ENCODE measurements at regions not wholly inside any gene's neighbourhood (a gene's known extent, or its start where the extent isn't known, plus 50 kb on each side); places are given as distances from the start of the nearest gene placed in this dataset.

DNA sequence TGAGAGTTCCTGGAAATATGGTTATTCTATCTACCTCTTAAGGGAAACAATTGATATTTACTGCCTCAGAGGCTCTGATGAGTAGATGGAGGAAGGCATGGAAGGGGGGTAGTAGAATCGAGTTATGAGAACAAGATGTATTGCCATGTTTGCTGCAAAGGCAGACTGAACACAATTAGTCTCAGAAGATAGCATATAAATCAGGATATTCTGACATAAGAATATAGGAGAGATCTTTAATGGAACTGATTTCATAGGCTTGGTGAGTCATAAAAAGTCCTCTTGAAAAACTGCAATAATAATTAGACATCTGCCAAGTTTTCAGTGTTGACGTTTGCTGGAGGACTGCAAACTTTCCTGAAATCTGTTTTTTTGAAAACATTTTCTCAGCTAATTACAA lies 636.1 kb downstream of the TMTC2 start:
- Histone ChIP-seq H3K4me2 (ENCODE audit: control insufficient read depth, extremely low read depth, insufficient read depth, low read depth, low read length) (no peak overlapping the region), H3K36me3 (ENCODE audit: control insufficient read depth in 2 of 2, extremely low read depth in 1 of 2, insufficient read depth in 2 of 2, low read length in 2 of 2) (no peaks in the 10 kb centered on the region), H3K9me3 (ENCODE audit: control insufficient read depth, low read depth, low read length) (no peaks in the 10 kb centered on the region), H3K9me1 (ENCODE audit: control insufficient read depth, extremely low read depth, insufficient read depth, low read length) (no peaks in the 10 kb centered on the region), H2AFZ (ENCODE audit: control insufficient read depth, low read length) (no peak overlapping the region), H3K27me3 (ENCODE audit: control insufficient read depth, extremely low read depth, insufficient read depth, low read length) (no peaks in the 10 kb centered on the region), H3K79me2 (ENCODE audit: control insufficient read depth, insufficient read depth, low read length) (no peaks in the 10 kb centered on the region), H3K4me1 (ENCODE audit: control insufficient read depth, extremely low read depth, insufficient read depth, low read length) (no peaks in the 10 kb centered on the region), H3K9ac (ENCODE audit: control insufficient read depth, extremely low read depth, insufficient read depth, low read length) (no peak overlapping the region), H3K27ac (ENCODE audit: control insufficient read depth, insufficient read depth, low read length) (no peak overlapping the region), H4K20me1 (ENCODE audit: control insufficient read depth, extremely low read depth, insufficient read depth, low read length) (no peaks in the 10 kb centered on the region), H3K4me3 (ENCODE audit: control insufficient read depth in 2 of 3, extremely low read depth in 1 of 3, insufficient read depth in 2 of 3, low read depth in 1 of 3, low read length in 3 of 3) (no peak overlapping the region)
- dilution Hi-C loops (cut with MboI; ENCODE audit: extremely low pct_ligation_motif_present, low sequenced_read_pairs), result no loop called here
- DNase-seq (ENCODE audit: low read depth, low spot score), result no peak
- no peak for FAIRE-seq
- no peak for TF ChIP-seq EZH2 (IDR thresholded peaks at IDR 0.05; ENCODE audit: low read length)
- TF ChIP-seq, protein P1, sequence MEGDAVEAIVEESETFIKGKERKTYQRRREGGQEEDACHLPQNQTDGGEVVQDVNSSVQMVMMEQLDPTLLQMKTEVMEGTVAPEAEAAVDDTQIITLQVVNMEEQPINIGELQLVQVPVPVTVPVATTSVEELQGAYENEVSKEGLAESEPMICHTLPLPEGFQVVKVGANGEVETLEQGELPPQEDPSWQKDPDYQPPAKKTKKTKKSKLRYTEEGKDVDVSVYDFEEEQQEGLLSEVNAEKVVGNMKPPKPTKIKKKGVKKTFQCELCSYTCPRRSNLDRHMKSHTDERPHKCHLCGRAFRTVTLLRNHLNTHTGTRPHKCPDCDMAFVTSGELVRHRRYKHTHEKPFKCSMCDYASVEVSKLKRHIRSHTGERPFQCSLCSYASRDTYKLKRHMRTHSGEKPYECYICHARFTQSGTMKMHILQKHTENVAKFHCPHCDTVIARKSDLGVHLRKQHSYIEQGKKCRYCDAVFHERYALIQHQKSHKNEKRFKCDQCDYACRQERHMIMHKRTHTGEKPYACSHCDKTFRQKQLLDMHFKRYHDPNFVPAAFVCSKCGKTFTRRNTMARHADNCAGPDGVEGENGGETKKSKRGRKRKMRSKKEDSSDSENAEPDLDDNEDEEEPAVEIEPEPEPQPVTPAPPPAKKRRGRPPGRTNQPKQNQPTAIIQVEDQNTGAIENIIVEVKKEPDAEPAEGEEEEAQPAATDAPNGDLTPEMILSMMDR (optimal IDR thresholded peaks at IDR 0.05 in 1 of 3, IDR thresholded peaks at IDR 0.05 in 1 of 3, conservative IDR thresholded peaks at IDR 0.05 in 1 of 3; ENCODE audit: extremely low read depth in 1 of 3, insufficient read depth in 2 of 3, low read length in 3 of 3), result no peak

DNA sequence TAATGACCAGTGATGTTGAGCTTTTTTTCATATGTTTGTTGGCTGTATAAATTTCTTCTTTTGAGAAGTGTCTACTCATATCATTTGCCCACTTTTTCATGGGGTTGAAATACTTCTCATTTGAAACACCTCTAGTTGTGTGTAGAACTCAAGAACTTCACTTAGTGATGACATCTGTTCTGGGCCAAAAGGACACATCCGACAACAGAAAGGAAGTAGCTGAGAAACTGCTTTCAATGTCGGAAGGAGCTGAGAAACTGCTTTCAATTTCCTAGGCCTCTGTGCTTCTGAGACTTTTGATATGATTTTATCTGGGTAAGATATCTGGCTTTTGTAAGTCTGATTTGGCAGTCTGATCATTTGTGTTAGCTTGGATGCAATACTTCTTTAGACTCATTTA lies 635.3 kb downstream of the TMTC2 start:
- H3K4me1 ChIP-seq (ENCODE audit: control insufficient read depth, extremely low read depth, insufficient read depth, low read length), result no peaks in the 10 kb centered on the region
- H3K9ac ChIP-seq (ENCODE audit: control insufficient read depth, extremely low read depth, insufficient read depth, low read length), result no peak overlapping the region
- no peaks in the 10 kb centered on the region for H3K9me1 ChIP-seq (ENCODE audit: control insufficient read depth, extremely low read depth, insufficient read depth, low read length)
- DNase-seq (ENCODE audit: low read depth, low spot score) (no peak), FAIRE-seq (no peak)
- H3K27me3 ChIP-seq (ENCODE audit: control insufficient read depth, extremely low read depth, insufficient read depth, low read length), result no peaks in the 10 kb centered on the region
- no peaks in the 10 kb centered on the region for H3K79me2 ChIP-seq (ENCODE audit: control insufficient read depth, insufficient read depth, low read length)
- no peak overlapping the region for H3K27ac ChIP-seq (ENCODE audit: control insufficient read depth, insufficient read depth, low read length)
- no peaks in the 10 kb centered on the region for H4K20me1 ChIP-seq (ENCODE audit: control insufficient read depth, extremely low read depth, insufficient read depth, low read length)
- TF ChIP-seq, protein P1 (optimal IDR thresholded peaks at IDR 0.05 in 1 of 3, IDR thresholded peaks at IDR 0.05 in 1 of 3, conservative IDR thresholded peaks at IDR 0.05 in 1 of 3; ENCODE audit: extremely low read depth in 1 of 3, insufficient read depth in 2 of 3, low read length in 3 of 3), result no peak
- no peak for TF ChIP-seq EZH2 (IDR thresholded peaks at IDR 0.05; ENCODE audit: low read length)
- dilution Hi-C loops (cut with MboI; ENCODE audit: extremely low pct_ligation_motif_present, low sequenced_read_pairs), result no loop called here
- no peaks in the 10 kb centered on the region for H3K36me3 ChIP-seq (ENCODE audit: control insufficient read depth in 2 of 2, extremely low read depth in 1 of 2, insufficient read depth in 2 of 2, low read length in 2 of 2)
- H3K4me2 ChIP-seq (ENCODE audit: control insufficient read depth, extremely low read depth, insufficient read depth, low read depth, low read length), result no peak overlapping the region
- no peak overlapping the region for H2AFZ ChIP-seq (ENCODE audit: control insufficient read depth, low read length)
- no peaks in the 10 kb centered on the region for H3K9me3 ChIP-seq (ENCODE audit: control insufficient read depth, low read depth, low read length)
- no peak overlapping the region for H3K4me3 ChIP-seq (ENCODE audit: control insufficient read depth in 2 of 3, extremely low read depth in 1 of 3, insufficient read depth in 2 of 3, low read depth in 1 of 3, low read length in 3 of 3)

Measured in keratinocyte (primary cell).